ENCODE measurements at regions not wholly inside any gene's neighbourhood (a gene's known extent, or its start where the extent isn't known, plus 50 kb on each side); places are given as distances from the start of the nearest gene placed in this dataset.

DNA sequence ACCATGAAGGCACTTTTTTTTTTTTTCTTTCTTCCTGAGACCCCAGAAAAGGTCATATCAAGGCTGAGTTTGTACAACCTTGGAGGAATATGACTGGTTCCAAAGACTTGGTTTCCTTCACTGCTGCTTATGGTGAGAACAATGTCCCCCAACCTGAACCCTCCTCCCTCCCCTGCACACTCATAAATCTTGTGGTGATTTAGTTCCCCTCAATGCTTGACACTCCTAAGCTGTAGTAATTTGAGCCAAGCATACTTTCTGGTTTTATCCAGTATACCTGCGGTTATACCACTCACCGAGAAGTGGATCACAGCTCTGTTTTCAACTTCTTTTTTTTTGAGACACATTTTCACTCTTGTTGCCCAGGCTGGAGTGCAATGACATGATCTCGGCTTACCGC lies 149.9 kb upstream of the KLF4 start:
- peak overlapping the region; percentile 48 to 97 (median 92) for H3K27ac ChIP-seq
- peaks cover 13 to 18% (median 15%) of the 10 kb centered on the region in 4 donors for H3K4me1 ChIP-seq
- no peaks in the 10 kb centered on the region for H3K36me3 ChIP-seq
- WGBS, 2 donors: 70 to 82% methylated on average over 4 of the region's 4 CpGs
- H3K27me3 ChIP-seq: no peaks in the 10 kb centered on the region
- TF ChIP-seq, protein P1, sequence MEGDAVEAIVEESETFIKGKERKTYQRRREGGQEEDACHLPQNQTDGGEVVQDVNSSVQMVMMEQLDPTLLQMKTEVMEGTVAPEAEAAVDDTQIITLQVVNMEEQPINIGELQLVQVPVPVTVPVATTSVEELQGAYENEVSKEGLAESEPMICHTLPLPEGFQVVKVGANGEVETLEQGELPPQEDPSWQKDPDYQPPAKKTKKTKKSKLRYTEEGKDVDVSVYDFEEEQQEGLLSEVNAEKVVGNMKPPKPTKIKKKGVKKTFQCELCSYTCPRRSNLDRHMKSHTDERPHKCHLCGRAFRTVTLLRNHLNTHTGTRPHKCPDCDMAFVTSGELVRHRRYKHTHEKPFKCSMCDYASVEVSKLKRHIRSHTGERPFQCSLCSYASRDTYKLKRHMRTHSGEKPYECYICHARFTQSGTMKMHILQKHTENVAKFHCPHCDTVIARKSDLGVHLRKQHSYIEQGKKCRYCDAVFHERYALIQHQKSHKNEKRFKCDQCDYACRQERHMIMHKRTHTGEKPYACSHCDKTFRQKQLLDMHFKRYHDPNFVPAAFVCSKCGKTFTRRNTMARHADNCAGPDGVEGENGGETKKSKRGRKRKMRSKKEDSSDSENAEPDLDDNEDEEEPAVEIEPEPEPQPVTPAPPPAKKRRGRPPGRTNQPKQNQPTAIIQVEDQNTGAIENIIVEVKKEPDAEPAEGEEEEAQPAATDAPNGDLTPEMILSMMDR (IDR thresholded peaks at IDR 0.05): no peak
- TF ChIP-seq POLR2A (IDR thresholded peaks at IDR 0.05): no peak
- no peak for TF ChIP-seq POLR2AphosphoS5 (IDR thresholded peaks at IDR 0.05)
- no peak for TF ChIP-seq EP300 (IDR thresholded peaks at IDR 0.05)
- no peak overlapping the region for H3K4me3 ChIP-seq
- no peak for ATAC-seq (ENCODE audit: low FRiP score in 2 of 2)
- H3K9me3 ChIP-seq: no peaks in the 10 kb centered on the region
- DNase-seq: no peak

DNA sequence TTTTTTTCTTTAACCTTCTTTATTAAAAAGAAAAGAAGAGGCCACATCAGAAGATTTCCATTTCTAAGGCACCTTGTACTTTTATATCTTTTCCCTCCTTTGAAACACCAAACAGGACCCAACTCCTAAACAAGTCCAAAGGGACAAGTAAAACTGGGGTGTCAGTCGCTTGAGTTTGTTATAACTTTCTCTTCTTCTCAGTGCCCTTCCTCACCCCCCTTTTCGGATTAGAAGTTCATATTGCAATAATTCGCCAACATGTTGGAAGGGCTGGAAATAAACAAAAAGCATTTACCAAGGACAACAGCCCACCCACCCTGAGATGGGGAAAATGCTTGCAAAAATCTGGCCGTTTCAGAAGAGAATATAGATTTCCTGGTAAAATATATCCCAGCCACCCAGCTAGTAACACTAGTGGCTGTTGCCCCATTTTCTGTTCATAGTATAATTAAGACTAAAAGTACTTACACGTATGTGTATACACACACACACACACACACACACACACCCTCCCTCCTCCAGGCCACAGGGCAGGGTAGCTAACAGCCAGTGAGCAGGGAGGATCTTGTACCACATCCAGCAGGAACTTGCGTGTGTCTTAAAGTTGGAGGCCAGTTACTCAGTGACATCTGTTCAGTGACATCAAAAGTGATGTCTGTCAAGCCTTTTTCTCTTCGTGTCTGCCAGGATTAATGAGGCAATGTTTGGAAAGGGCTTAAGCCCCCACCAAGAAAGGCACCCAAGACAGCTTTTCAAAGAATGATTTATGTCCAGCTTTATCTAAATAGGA lies 149.1 kb upstream of the KLF4 start:
- Histone ChIP-seq H3K36me3 (no peaks in the 10 kb centered on the region), H3K4me1 (peaks cover 13 to 18% (median 15%) of the 10 kb centered on the region in 4 donors), H3K9me3 (no peaks in the 10 kb centered on the region), H3K4me3 (peak overlapping the region in 3 of 4 donors; percentile 31 to 45 (median 40)), H3K27me3 (no peaks in the 10 kb centered on the region), H3K27ac (peak overlapping the region; percentile 91 to 97 (median 94))
- TF ChIP-seq, protein P1 (IDR thresholded peaks at IDR 0.05): no peak
- TF ChIP-seq POLR2A (IDR thresholded peaks at IDR 0.05) (peak in 3 of 4 donors; percentile 18 to 54 (median 23)), POLR2AphosphoS5 (IDR thresholded peaks at IDR 0.05) (peak; percentile 84 to 90), EP300 (IDR thresholded peaks at IDR 0.05) (peak in 1 of 4 donors; percentile 75)
- DNase-seq (peak in 1 of 2 donors; percentile 68), ATAC-seq (ENCODE audit: low FRiP score in 2 of 2) (peak; percentile 44 to 63)
- 19 to 21% methylated on average over 6 to 7 of the region's 7 CpGs for WGBS, 2 donors

DNA sequence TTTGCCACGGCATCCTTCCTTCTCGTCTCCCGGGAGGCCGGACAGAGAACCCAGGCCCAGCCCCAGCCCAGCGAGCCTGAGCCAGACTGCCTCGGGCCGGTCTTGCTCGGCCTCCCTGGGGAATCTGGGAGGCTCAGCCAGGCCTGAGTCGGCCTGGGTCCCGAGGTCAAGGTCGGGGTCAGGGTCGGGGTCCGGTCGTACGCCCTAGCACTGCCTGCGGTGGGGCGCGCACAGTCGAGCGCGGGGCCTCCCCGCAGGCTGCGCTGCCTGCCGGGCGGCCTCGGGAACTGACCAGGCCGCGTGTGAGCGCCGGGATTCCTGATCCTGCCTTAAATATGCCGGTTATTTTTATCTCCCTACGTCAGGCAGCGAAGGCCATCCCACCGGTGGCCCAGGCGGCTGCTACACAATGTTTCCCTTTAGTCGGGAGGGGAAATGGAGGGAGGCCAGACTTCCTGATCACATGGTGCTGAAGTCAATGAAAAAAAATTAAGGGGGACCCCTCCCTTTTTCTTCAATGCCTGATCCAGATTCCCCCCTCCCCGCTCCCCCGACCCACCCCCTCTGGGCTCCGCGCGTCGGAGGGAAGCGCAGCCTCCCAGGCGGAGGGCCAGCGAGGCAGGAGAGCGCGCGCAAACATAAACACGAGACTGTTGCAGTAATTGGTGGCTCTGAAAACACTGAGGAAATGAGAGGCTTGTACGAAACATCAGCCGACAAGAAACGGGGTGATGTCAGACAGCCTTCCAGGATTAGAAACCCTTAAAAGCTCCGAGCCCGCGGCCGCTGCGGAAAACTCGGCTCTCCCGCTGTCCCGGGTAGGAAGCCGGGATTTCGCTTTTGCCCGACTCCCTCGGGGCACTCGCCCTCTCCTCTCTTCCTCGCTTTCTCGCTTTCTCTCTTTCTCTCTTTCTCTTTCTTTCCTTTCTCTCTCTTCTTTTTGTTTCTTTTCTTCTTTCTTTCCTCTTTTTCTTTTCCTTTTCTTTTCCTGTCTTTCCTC lies 148.2 kb upstream of the KLF4 start:
- DNase-seq (peak; percentile 82 to 92), ATAC-seq (ENCODE audit: low FRiP score in 2 of 2) (peak; percentile 92)
- Histone ChIP-seq H3K4me1 (peaks cover 13 to 18% (median 15%) of the 10 kb centered on the region in 4 donors), H3K4me3 (peak overlapping the region in 3 of 4 donors; percentile 31 to 45 (median 40)), H3K27ac (peak overlapping the region; percentile 91 to 97 (median 94)), H3K27me3 (no peaks in the 10 kb centered on the region), H3K9me3 (no peaks in the 10 kb centered on the region), H3K36me3 (no peaks in the 10 kb centered on the region)
- 3 to 6% methylated on average over 36 to 49 of the region's 67 CpGs for WGBS, 2 donors
- peak; percentile 4 to 79 (median 58) for TF ChIP-seq EP300 (IDR thresholded peaks at IDR 0.05)
- peak in 3 of 4 donors; percentile 83 to 95 (median 93) for TF ChIP-seq POLR2A (IDR thresholded peaks at IDR 0.05)
- TF ChIP-seq, protein P1 (IDR thresholded peaks at IDR 0.05): peak in 5 of 6 experiments; percentile 16 to 70 (median 46)
- peak; percentile 93 to 97 for TF ChIP-seq POLR2AphosphoS5 (IDR thresholded peaks at IDR 0.05)

DNA sequence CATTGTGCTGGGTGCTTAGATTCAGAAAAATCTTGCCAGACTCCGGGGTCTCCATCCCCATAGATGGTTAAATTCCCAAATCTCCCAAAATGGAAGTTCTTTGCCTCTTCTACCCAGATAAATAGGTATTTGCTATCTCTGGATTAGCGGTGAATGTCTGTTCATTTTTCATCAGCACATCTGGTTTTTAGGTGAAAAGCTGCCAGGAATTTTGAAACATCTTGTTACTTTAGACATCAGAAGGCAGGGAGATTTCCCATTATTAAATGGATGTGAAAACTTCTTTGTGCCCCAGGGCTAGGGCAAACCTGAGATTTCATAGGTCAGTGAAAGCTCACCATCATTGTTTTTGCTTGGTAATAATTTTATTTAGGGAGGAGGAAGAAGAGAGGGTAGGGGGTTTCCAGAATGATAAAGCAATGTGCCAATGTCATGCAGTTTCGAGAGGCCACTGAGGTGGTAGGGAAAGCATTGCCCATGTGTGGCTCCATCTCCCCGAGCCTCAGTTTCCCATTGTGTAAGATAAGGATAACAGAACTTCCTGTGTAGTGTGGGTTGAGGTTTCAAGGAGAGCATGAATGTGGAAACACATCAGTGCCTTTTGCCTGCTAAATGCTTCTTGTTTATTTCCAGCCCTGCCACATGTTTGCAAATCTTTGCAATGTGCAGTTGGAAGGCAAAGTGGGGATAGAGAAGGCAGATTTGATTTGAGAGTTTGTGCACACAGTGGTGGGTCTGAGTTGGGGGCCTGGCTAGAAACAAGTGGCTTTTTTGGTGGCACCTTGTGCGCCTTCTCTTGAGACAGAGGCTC lies 147.2 kb upstream of the KLF4 start:
- H3K4me3 ChIP-seq: peak overlapping the region in 3 of 4 donors; percentile 7 to 40 (median 31)
- H3K9me3 ChIP-seq: no peaks in the 10 kb centered on the region
- TF ChIP-seq POLR2A (IDR thresholded peaks at IDR 0.05) (no peak), EP300 (IDR thresholded peaks at IDR 0.05) (no peak), POLR2AphosphoS5 (IDR thresholded peaks at IDR 0.05) (no peak)
- TF ChIP-seq, protein P1 (IDR thresholded peaks at IDR 0.05): no peak
- no peak for DNase-seq
- WGBS, 2 donors: 74 to 75% methylated on average over 5 of the region's 5 CpGs
- no peaks in the 10 kb centered on the region for H3K27me3 ChIP-seq
- ATAC-seq (ENCODE audit: low FRiP score in 2 of 2): no peak
- no peaks in the 10 kb centered on the region for H3K36me3 ChIP-seq
- H3K4me1 ChIP-seq: peaks cover 13 to 18% (median 15%) of the 10 kb centered on the region in 4 donors
- peak overlapping the region; percentile 91 to 97 (median 94) for H3K27ac ChIP-seq
